HCT116 (cell line): ENCODE measurements at regions not wholly inside any gene's neighbourhood (a gene's known extent, or its start where the extent isn't known, plus 50 kb on each side); places are given as distances from the start of the nearest gene placed in this dataset.
"Not testable (repeated sequence)": the region's sequence is repeated elsewhere in the genome, so short reads cannot be mapped to it uniquely, and the experiment has no call there.

Source experiments
- CEBPB ChIP-seq: IDR thresholded peaks from 2 replicates; pipeline ENCODE4 v1.6.1; 2012; ENCODE audit warnings: low read depth
- EZH2 ChIP-seq: fragments of 200-600 bp; sonication (generic); IDR thresholded peaks from 2 replicates; pipeline ENCODE4 v1.6.1; 2017; ENCODE audit warnings: antibody characterized with exemption, mixed run types
- POLR2A ChIP-seq: IDR thresholded peaks from 2 replicates; pipeline ENCODE4 v1.7.0; 2011; ENCODE audit warnings: borderline replicate concordance; ENCODE audit not compliant: insufficient read depth, insufficient read length; ENCODE audit errors: extremely low read depth
- POLR2AphosphoS5 ChIP-seq: IDR thresholded peaks from 2 replicates; pipeline ENCODE4 v1.6.1; 2011; ENCODE audit warnings: mild to moderate bottlenecking, low read depth, low read length, moderate library complexity
- SRF ChIP-seq: IDR thresholded peaks from 2 replicates; pipeline ENCODE4 v1.6.1; 2012; ENCODE audit warnings: low read depth
- YY1 ChIP-seq: IDR thresholded peaks from 2 replicates; pipeline ENCODE4 v1.6.1; 2011; ENCODE audit warnings: low read length, low read depth, moderate library complexity, mild to moderate bottlenecking; ENCODE audit not compliant: insufficient replicate concordance; ENCODE audit errors: extremely low read depth
- ZFX ChIP-seq: fragments of 450-650 bp; IDR thresholded peaks from 2 replicates; pipeline ENCODE4 v1.6.1; 2017
- ZNF274 ChIP-seq: fragments of 200-500 bp; sonication (Bioruptor generic); IDR thresholded peaks from 2 replicates; pipeline ENCODE4 v1.6.1; 2014; ENCODE audit warnings: mild to moderate bottlenecking, low read depth, low read length, inconsistent platforms
- TF ChIP-seq, protein P1 (sequence below), 3 experiments: fragments of 200-600 bp in 1 of 3; sonication (generic) in 1 of 3; IDR thresholded peaks in 2 of 3; conservative IDR thresholded peaks in 1 of 3; 2 replicates each; pipeline ENCODE4 v1.5.1; 2012 to 2017; ENCODE audit warnings: low read depth in 2 of 3, low read length in 2 of 3, antibody characterized with exemption in 1 of 3, borderline replicate concordance in 1 of 3, control low read depth in 1 of 3, mild to moderate bottlenecking in 1 of 3, mixed read lengths in 1 of 3, mixed run types in 1 of 3, moderate library complexity in 1 of 3; ENCODE audit not compliant: insufficient read depth in 1 of 3
- TF ChIP-seq, protein P2 (sequence below): IDR thresholded peaks from 2 replicates; pipeline ENCODE4 v1.6.1; 2012
- TF ChIP-seq, protein P3 (sequence below): IDR thresholded peaks from 2 replicates; pipeline ENCODE4 v1.6.1; 2012

DNA sequence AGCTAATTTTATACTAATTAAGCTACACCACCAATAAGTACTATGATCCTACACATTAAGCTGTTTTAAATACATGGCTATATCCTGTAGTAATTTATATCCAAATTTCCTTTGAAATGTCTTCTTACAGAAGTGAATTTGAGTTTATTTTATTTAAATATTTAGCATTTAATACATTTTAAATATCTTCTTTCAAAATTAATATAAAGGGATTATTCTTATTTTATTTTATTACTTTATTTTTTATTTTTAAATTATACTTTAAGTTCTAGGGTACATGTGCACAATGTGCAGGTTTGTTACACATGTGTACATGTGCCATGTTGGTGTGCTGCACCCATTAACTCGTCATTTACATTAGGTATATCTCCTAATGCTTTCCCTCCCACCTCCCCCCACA, 310.9 kb upstream of the IZUMO3 start:
- TF ChIP-seq EZH2, POLR2A, SRF, YY1, ZNF274, CEBPB, ZFX, POLR2AphosphoS5: not testable (repeated sequence)
- TF ChIP-seq, protein P1, sequence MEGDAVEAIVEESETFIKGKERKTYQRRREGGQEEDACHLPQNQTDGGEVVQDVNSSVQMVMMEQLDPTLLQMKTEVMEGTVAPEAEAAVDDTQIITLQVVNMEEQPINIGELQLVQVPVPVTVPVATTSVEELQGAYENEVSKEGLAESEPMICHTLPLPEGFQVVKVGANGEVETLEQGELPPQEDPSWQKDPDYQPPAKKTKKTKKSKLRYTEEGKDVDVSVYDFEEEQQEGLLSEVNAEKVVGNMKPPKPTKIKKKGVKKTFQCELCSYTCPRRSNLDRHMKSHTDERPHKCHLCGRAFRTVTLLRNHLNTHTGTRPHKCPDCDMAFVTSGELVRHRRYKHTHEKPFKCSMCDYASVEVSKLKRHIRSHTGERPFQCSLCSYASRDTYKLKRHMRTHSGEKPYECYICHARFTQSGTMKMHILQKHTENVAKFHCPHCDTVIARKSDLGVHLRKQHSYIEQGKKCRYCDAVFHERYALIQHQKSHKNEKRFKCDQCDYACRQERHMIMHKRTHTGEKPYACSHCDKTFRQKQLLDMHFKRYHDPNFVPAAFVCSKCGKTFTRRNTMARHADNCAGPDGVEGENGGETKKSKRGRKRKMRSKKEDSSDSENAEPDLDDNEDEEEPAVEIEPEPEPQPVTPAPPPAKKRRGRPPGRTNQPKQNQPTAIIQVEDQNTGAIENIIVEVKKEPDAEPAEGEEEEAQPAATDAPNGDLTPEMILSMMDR (IDR thresholded peaks at IDR 0.05 in 2 of 3, conservative IDR thresholded peaks at IDR 0.05 in 1 of 3; ENCODE audit: borderline replicate concordance in 1 of 3, insufficient read depth in 1 of 3, low read depth in 2 of 3, low read length in 2 of 3) = not testable (repeated sequence)
- TF ChIP-seq, protein P2, sequence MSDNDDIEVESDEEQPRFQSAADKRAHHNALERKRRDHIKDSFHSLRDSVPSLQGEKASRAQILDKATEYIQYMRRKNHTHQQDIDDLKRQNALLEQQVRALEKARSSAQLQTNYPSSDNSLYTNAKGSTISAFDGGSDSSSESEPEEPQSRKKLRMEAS = not testable (repeated sequence)
- TF ChIP-seq, protein P3, sequence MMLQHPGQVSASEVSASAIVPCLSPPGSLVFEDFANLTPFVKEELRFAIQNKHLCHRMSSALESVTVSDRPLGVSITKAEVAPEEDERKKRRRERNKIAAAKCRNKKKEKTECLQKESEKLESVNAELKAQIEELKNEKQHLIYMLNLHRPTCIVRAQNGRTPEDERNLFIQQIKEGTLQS = not testable (repeated sequence)
